Neutrophil (primary cell): ENCODE measurements at regions not wholly inside any gene's neighbourhood (a gene's known extent, or its start where the extent isn't known, plus 50 kb on each side); places are given as distances from the start of the nearest gene placed in this dataset.
"Not testable (repeated sequence)": the region's sequence is repeated elsewhere in the genome, so short reads cannot be mapped to it uniquely, and the experiment has no call there.

Experiments
- H3K27ac ChIP-seq: fragments of 200-600 bp; sonication (generic); 2 replicates; pipeline ENCODE4 v1.5.1; 2016; ENCODE audit warnings: mild to moderate bottlenecking, moderate library complexity
- H3K27me3 ChIP-seq: fragments of 200-600 bp; sonication (generic); 2 replicates; pipeline ENCODE4 v1.6.0; 2016; ENCODE audit warnings: mild to moderate bottlenecking
- H3K36me3 ChIP-seq: fragments of 200-600 bp; sonication (generic); 2 replicates; pipeline ENCODE4 v1.5.1; 2017
- H3K4me1 ChIP-seq, 2 experiments: fragments of 200-600 bp in 1 of 2; sonication (generic) in 1 of 2; 1 replicate in 1 of 2; 2 replicates in 1 of 2; pipeline versions ENCODE4 v1.5.1 to v1.6.1; 2013 to 2016; ENCODE audit warnings: low read depth in 1 of 2, low read length in 1 of 2, mild to moderate bottlenecking in 1 of 2, moderate library complexity in 1 of 2; ENCODE audit not compliant: control insufficient read depth in 1 of 2, insufficient read depth in 1 of 2
- H3K4me3 ChIP-seq, 2 experiments: fragments of 200-600 bp in 1 of 2; sonication (generic) in 1 of 2; 1 replicate in 1 of 2; 2 replicates in 1 of 2; pipeline ENCODE4 v1.5.1; 2013 to 2016; ENCODE audit warnings: low read depth in 1 of 2, low read length in 1 of 2, mild to moderate bottlenecking in 1 of 2, moderate library complexity in 1 of 2
- H3K9me3 ChIP-seq: fragments of 200-600 bp; sonication (generic); 2 replicates; pipeline ENCODE4 v1.5.1; 2016
- TF ChIP-seq, protein P1 (sequence below): fragments of 200-600 bp; sonication (generic); IDR thresholded peaks from 2 replicates; pipeline ENCODE4 v1.5.1; 2016; ENCODE audit warnings: antibody characterized with exemption

DNA sequence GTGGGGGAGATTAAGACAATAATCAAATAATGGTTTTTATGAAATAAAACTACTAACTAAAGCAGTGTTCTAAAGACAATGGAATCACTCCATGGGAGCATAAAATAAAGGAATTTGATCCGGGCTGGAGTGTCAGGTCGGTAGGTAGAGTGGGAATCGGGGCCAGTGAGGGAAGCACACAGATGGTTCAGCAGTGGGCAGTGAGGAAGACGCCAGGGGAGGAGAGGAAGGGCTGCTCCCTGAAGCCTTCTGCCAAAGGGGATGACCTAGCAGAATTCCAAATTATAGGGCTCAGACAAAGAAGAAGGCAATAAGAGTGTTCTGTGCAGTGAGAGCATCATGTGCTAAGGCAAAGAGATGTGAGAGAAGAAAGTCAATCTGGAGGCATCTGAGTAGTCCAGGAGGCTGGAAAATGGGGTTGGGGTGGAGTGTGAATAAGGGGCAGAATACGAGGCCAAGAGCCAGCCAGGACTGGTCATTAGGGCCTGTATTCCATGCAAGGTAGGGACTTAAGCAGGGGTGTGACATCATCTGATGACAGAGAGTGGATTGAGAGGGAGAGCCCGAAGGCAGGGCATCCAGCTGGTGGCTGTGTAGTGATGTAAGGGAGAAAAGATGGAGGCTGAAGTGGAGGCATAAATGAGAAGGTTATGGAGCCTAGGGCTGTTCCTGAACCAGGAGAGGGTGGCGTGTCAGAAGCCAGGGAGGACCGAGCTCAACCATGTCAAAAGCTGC is 137.6 kb downstream of the COPRS start:
- Histone ChIP-seq H3K36me3 (no peaks in the 10 kb centered on the region), H3K27me3 (no peaks in the 10 kb centered on the region), H3K9me3 (no peaks in the 10 kb centered on the region), H3K27ac (no peak overlapping the region), H3K4me1 (peaks cover 14 to 17% of the 10 kb centered on the region in 2 experiments), H3K4me3 (no peak overlapping the region)
- TF ChIP-seq, protein P1, sequence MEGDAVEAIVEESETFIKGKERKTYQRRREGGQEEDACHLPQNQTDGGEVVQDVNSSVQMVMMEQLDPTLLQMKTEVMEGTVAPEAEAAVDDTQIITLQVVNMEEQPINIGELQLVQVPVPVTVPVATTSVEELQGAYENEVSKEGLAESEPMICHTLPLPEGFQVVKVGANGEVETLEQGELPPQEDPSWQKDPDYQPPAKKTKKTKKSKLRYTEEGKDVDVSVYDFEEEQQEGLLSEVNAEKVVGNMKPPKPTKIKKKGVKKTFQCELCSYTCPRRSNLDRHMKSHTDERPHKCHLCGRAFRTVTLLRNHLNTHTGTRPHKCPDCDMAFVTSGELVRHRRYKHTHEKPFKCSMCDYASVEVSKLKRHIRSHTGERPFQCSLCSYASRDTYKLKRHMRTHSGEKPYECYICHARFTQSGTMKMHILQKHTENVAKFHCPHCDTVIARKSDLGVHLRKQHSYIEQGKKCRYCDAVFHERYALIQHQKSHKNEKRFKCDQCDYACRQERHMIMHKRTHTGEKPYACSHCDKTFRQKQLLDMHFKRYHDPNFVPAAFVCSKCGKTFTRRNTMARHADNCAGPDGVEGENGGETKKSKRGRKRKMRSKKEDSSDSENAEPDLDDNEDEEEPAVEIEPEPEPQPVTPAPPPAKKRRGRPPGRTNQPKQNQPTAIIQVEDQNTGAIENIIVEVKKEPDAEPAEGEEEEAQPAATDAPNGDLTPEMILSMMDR = no peak

DNA sequence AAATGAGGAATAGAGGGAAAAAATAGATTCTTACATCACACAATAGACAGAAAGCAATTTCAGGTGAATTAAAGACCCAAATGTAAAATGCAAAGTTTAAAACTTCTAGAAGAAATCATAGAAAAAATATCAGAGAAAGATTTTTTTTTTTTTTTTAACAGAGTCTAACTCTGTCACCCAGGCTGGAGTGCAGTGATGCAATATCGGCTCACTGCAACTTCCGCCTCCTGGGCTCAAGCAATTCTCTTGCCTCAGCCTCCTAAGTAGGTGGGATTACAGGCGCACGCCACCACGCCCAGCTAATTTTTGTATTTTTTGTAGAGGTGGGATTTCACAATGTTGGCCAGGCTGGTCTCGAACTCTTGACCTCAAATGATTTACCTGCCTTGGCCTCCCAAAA is 141.8 kb downstream of the COPRS start:
- not testable (repeated sequence) for H3K27me3 ChIP-seq, H3K9me3 ChIP-seq, H3K36me3 ChIP-seq
- peak overlapping the region; percentile 70 for H3K27ac ChIP-seq
- H3K4me1 ChIP-seq = peaks cover 34 to 43% of the 10 kb centered on the region in 2 experiments
- peak overlapping the region in 1 of 2 experiments; percentile 42 for H3K4me3 ChIP-seq

DNA sequence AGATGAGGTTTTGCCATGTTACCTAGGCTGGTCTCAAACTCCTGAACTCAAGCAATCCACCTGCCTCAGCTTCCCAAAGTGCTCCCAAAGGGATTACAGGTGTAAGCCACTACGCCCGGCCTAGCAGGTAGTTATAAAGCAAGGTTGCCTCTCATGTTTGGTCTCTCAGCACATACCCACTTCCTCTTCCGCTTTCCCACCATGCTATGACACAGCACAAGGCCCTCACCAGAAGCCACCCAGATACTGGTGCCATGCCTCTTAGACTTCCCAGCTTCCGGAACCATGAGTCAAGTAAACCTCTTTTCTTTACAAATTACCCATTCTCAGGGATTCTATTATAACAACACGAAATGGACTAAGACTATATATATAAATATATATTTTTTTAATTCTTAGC is 143.6 kb downstream of the COPRS start:
- Histone ChIP-seq H3K4me3 (peak overlapping the region in 1 of 2 experiments; percentile 42), H3K36me3 (no peaks in the 10 kb centered on the region), H3K27ac (peak overlapping the region; percentile 93), H3K9me3 (no peaks in the 10 kb centered on the region), H3K4me1 (peaks cover 34 to 43% of the 10 kb centered on the region in 2 experiments), H3K27me3 (no peaks in the 10 kb centered on the region)
- TF ChIP-seq, protein P1 = no peak

DNA sequence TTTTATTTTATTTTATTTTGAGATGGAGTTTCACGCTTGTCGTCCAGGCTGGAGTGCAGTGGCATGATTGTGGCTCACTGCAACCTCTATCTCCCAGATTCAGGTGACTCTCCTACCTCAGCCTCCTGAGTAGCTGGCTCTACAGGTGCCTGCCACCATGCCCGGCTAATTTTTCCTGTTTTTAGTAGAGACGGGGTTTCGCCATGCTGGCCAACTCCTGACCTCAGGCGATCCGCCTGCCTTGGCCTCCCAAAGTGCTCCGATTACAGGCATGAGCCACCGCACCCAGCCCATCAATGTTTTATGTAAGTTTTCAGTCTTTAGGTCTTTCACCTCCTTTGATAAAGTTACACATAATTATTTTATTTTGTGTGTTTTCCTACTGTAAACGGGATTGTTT is 154.6 kb downstream of the COPRS start:
- H3K4me3 ChIP-seq = no peak overlapping the region
- H3K9me3 ChIP-seq = no peaks in the 10 kb centered on the region
- peaks cover 0 to 11% of the 10 kb centered on the region in 2 experiments for H3K4me1 ChIP-seq
- no peak overlapping the region for H3K27ac ChIP-seq
- TF ChIP-seq, protein P1 = no peak
- H3K36me3 ChIP-seq = no peaks in the 10 kb centered on the region
- H3K27me3 ChIP-seq = no peaks in the 10 kb centered on the region

DNA sequence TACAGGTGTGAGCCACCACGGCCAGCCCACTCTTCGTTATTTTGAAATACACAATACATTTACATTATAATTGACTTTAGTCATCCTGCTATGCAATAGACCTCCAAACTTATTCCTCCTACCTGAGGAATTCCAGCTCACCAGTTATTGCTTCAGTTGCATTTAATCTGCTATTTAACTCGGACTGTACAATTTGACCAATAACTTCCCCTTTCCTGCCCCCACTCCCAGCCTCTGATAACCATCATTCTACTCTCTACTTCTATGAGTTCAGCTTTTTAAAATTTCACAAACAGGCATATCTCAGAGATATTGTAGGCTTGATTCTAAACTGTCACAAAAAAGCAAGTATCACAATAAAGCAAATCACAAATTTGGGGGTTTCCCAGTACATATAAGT is 157.0 kb downstream of the COPRS start:
- TF ChIP-seq, protein P1 = no peak
- peaks cover 0 to 14% of the 10 kb centered on the region in 2 experiments for H3K4me1 ChIP-seq
- H3K27ac ChIP-seq = no peak overlapping the region
- H3K36me3 ChIP-seq = no peaks in the 10 kb centered on the region
- H3K9me3 ChIP-seq = no peaks in the 10 kb centered on the region
- no peak overlapping the region for H3K4me3 ChIP-seq
- no peaks in the 10 kb centered on the region for H3K27me3 ChIP-seq

DNA sequence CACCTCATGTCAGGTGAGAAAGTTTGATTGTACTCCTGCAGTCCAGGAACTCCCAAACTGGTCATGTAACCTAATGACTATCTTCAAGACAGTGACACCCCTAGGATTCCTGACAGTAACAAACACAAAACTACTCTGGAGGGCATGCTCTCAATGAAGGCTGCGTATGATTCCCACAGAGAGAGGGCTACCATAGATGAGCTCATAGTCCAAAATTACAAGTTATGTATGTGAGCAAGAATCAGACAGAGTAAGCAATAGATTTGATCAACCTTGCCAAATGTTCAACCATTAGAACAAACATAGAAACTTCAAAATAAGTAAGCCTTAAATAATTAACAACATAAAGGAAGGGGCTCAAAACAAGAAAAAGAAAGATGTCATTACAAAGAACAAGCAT is 158.1 kb downstream of the COPRS start:
- TF ChIP-seq, protein P1 = no peak
- Histone ChIP-seq H3K4me3 (no peak overlapping the region), H3K36me3 (no peaks in the 10 kb centered on the region)

More for the DNA sequence above, 158.1 kb downstream of the COPRS start:
- H3K4me1 ChIP-seq = peaks cover 0 to 14% of the 10 kb centered on the region in 2 experiments
- no peaks in the 10 kb centered on the region for H3K9me3 ChIP-seq
- no peak overlapping the region for H3K27ac ChIP-seq
- H3K27me3 ChIP-seq = no peaks in the 10 kb centered on the region
